Uterus (tissue), 2 donors: ENCODE measurements at regions not wholly inside any gene's neighbourhood (a gene's known extent, or its start where the extent isn't known, plus 50 kb on each side); places are given as distances from the start of the nearest gene placed in this dataset.

Source experiments
- POLR2A ChIP-seq, 2 donors: fragments of 450-650 bp; IDR thresholded peaks; one replicate each; pipeline ENCODE4 v1.6.1; 2016; ENCODE audit warnings: antibody characterized with exemption in 2 of 2, mild to moderate bottlenecking in 1 of 2, moderate library complexity in 1 of 2
- TF ChIP-seq, protein P1 (sequence below), 4 experiments: fragments of 200-600 bp in 2 of 4; fragments of 450-650 bp in 2 of 4; sonication (generic) in 2 of 4; IDR thresholded peaks; one replicate each; pipeline ENCODE4 v1.5.1; 2016 to 2019; ENCODE audit warnings: antibody characterized with exemption in 4 of 4, mild to moderate bottlenecking in 2 of 4, moderate library complexity in 1 of 4

- TF ChIP-seq, protein P1, sequence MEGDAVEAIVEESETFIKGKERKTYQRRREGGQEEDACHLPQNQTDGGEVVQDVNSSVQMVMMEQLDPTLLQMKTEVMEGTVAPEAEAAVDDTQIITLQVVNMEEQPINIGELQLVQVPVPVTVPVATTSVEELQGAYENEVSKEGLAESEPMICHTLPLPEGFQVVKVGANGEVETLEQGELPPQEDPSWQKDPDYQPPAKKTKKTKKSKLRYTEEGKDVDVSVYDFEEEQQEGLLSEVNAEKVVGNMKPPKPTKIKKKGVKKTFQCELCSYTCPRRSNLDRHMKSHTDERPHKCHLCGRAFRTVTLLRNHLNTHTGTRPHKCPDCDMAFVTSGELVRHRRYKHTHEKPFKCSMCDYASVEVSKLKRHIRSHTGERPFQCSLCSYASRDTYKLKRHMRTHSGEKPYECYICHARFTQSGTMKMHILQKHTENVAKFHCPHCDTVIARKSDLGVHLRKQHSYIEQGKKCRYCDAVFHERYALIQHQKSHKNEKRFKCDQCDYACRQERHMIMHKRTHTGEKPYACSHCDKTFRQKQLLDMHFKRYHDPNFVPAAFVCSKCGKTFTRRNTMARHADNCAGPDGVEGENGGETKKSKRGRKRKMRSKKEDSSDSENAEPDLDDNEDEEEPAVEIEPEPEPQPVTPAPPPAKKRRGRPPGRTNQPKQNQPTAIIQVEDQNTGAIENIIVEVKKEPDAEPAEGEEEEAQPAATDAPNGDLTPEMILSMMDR (IDR thresholded peaks at IDR 0.05) = no peak
- TF ChIP-seq POLR2A (IDR thresholded peaks at IDR 0.05) = no peak
Measured at GRCh38 chr19:28736528-28736927, 476.4 kb downstream of the UQCRFS1 start.
